ENCODE measurements at regions not wholly inside any gene's neighbourhood (a gene's known extent, or its start where the extent isn't known, plus 50 kb on each side); places are given as distances from the start of the nearest gene placed in this dataset.
A peak's percentile ranks its signal among the peaks of the same experiment; 100 is the strongest.
"Not testable (repeated sequence)": the region's sequence is repeated elsewhere in the genome, so short reads cannot be mapped to it uniquely, and the experiment has no call there.

- H3K27ac Mint-ChIP-seq; H3K36me3 Mint-ChIP-seq; H3K4me1 Mint-ChIP-seq; H3K4me3 Mint-ChIP-seq; H3K9me3 Mint-ChIP-seq; DNase-seq (ENCODE audit: low spot score in 2 of 2); ATAC-seq: not testable (repeated sequence)
Observed at GRCh38 chr6:57708061-57708460, 390.6 kb downstream of the PRIM2 start.

GRCh38 chr6:57722546-57722945 is 405.1 kb downstream of the PRIM2 start:
- not testable (repeated sequence) for ATAC-seq; H3K4me1 Mint-ChIP-seq; DNase-seq (ENCODE audit: low spot score in 2 of 2); H3K4me3 Mint-ChIP-seq; H3K27ac Mint-ChIP-seq; H3K9me3 Mint-ChIP-seq; H3K36me3 Mint-ChIP-seq

GRCh38 chr6:57723815-57724401 is 406.5 kb downstream of the PRIM2 start:
- not testable (repeated sequence) for H3K27ac Mint-ChIP-seq

GRCh38 chr6:57729407-57729806 is 412.0 kb downstream of the PRIM2 start:
- not testable (repeated sequence) for DNase-seq (ENCODE audit: low spot score in 2 of 2)

More at GRCh38 chr6:57723815-57724401, 406.5 kb downstream of the PRIM2 start:
- not testable (repeated sequence) for ATAC-seq; H3K9me3 Mint-ChIP-seq; H3K36me3 Mint-ChIP-seq; H3K4me1 Mint-ChIP-seq; H3K4me3 Mint-ChIP-seq; DNase-seq (ENCODE audit: low spot score in 2 of 2)

GRCh38 chr6:57730726-57731125 is 413.3 kb downstream of the PRIM2 start:
- not testable (repeated sequence) for DNase-seq (ENCODE audit: low spot score in 2 of 2); H3K4me3 Mint-ChIP-seq; H3K36me3 Mint-ChIP-seq; ATAC-seq; H3K9me3 Mint-ChIP-seq; H3K27ac Mint-ChIP-seq; H3K4me1 Mint-ChIP-seq

More at GRCh38 chr6:57729407-57729806, 412.0 kb downstream of the PRIM2 start:
- H3K36me3 Mint-ChIP-seq, H3K4me1 Mint-ChIP-seq, ATAC-seq, H3K27ac Mint-ChIP-seq, H3K9me3 Mint-ChIP-seq, H3K4me3 Mint-ChIP-seq: not testable (repeated sequence)

GRCh38 chr6:57747716-57748115 is 430.3 kb downstream of the PRIM2 start:
- H3K4me1 Mint-ChIP-seq = not testable (repeated sequence)

GRCh38 chr6:57759850-57760249 is 442.4 kb downstream of the PRIM2 start:
- H3K4me1 Mint-ChIP-seq; H3K27ac Mint-ChIP-seq; ATAC-seq; DNase-seq (ENCODE audit: low spot score in 2 of 2); H3K4me3 Mint-ChIP-seq; H3K36me3 Mint-ChIP-seq; H3K9me3 Mint-ChIP-seq: not testable (repeated sequence)

More at GRCh38 chr6:57747716-57748115, 430.3 kb downstream of the PRIM2 start:
- not testable (repeated sequence) for DNase-seq (ENCODE audit: low spot score in 2 of 2); H3K4me3 Mint-ChIP-seq; H3K36me3 Mint-ChIP-seq; H3K9me3 Mint-ChIP-seq; H3K27ac Mint-ChIP-seq
- ATAC-seq = peak; percentile 21

- not testable (repeated sequence) for H3K36me3 Mint-ChIP-seq; DNase-seq (ENCODE audit: low spot score in 2 of 2); H3K27ac Mint-ChIP-seq; ATAC-seq; H3K9me3 Mint-ChIP-seq
- Mint-ChIP-seq H3K4me1 (peaks cover 14% of the 10 kb centered on the region), H3K4me3 (peak overlapping the region; percentile 6)
Observed at GRCh38 chr6:57792720-57793397, 475.4 kb downstream of the PRIM2 start.

GRCh38 chr6:57793398-57793762 is 475.9 kb downstream of the PRIM2 start:
- not testable (repeated sequence) for H3K36me3 Mint-ChIP-seq; ATAC-seq; H3K27ac Mint-ChIP-seq; H3K4me3 Mint-ChIP-seq; H3K9me3 Mint-ChIP-seq; DNase-seq (ENCODE audit: low spot score in 2 of 2)
- peaks cover 14% of the 10 kb centered on the region for H3K4me1 Mint-ChIP-seq

- H3K4me3 Mint-ChIP-seq; H3K27ac Mint-ChIP-seq; H3K9me3 Mint-ChIP-seq; ATAC-seq; H3K4me1 Mint-ChIP-seq; DNase-seq (ENCODE audit: low spot score in 2 of 2): not testable (repeated sequence)
- peaks cover 11% of the 10 kb centered on the region for H3K36me3 Mint-ChIP-seq
Observed at GRCh38 chr6:57799703-57800479, 482.5 kb downstream of the PRIM2 start.

- H3K9me3 Mint-ChIP-seq; DNase-seq (ENCODE audit: low spot score in 2 of 2); H3K27ac Mint-ChIP-seq; ATAC-seq; H3K36me3 Mint-ChIP-seq; H3K4me1 Mint-ChIP-seq; H3K4me3 Mint-ChIP-seq: not testable (repeated sequence)
Observed at GRCh38 chr6:57808581-57808980, 491.2 kb downstream of the PRIM2 start.

- not testable (repeated sequence) for H3K36me3 Mint-ChIP-seq; H3K9me3 Mint-ChIP-seq; DNase-seq (ENCODE audit: low spot score in 2 of 2); ATAC-seq; H3K27ac Mint-ChIP-seq; H3K4me3 Mint-ChIP-seq
- peaks cover 11% of the 10 kb centered on the region for H3K4me1 Mint-ChIP-seq
Observed at GRCh38 chr6:57809454-57809853, 492.0 kb downstream of the PRIM2 start.

GRCh38 chr6:57813271-57814075 is 496.0 kb downstream of the PRIM2 start:
- DNase-seq (ENCODE audit: low spot score in 2 of 2); H3K4me3 Mint-ChIP-seq; H3K27ac Mint-ChIP-seq; H3K36me3 Mint-ChIP-seq; ATAC-seq; H3K9me3 Mint-ChIP-seq: not testable (repeated sequence)
- H3K4me1 Mint-ChIP-seq = peaks cover 11% of the 10 kb centered on the region

GRCh38 chr6:57815826-57816225 is 498.4 kb downstream of the PRIM2 start:
- H3K9me3 Mint-ChIP-seq; DNase-seq (ENCODE audit: low spot score in 2 of 2); H3K27ac Mint-ChIP-seq; H3K4me3 Mint-ChIP-seq; H3K36me3 Mint-ChIP-seq; ATAC-seq: not testable (repeated sequence)
- H3K4me1 Mint-ChIP-seq = peaks cover 11% of the 10 kb centered on the region

- H3K4me3 Mint-ChIP-seq; H3K27ac Mint-ChIP-seq; DNase-seq (ENCODE audit: low spot score in 2 of 2); H3K36me3 Mint-ChIP-seq; ATAC-seq; H3K4me1 Mint-ChIP-seq; H3K9me3 Mint-ChIP-seq: not testable (repeated sequence)
Observed at GRCh38 chr6:57821325-57821724, 503.9 kb downstream of the PRIM2 start.

All from stimulated activated effector memory CD8-positive, alpha-beta T cell treated with anti-CD3 and anti-CD28 coated beads, Interleukin-12 subunit alpha, Interleukin-12 subunit beta, amount 100 ng/mL, for 72 hours (primary cell).